ENCODE measurements at regions not wholly inside any gene's neighbourhood (a gene's known extent, or its start where the extent isn't known, plus 50 kb on each side); places are given as distances from the start of the nearest gene placed in this dataset.

GRCh38 chr18:59054496-59055287 lies 85.0 kb upstream of the SEC11C start:
- Mint-ChIP-seq H3K27ac (no peak overlapping the region), H3K27me3 (peaks cover 15% of the 10 kb centered on the region), H3K4me1 (no peaks in the 10 kb centered on the region), H3K9me3 (peaks cover 0 to 2% (median 0%) of the 10 kb centered on the region in 7 donors), H3K36me3 (no peaks in the 10 kb centered on the region), H3K4me3 (no peak overlapping the region)
- DNase-seq (no peak), ATAC-seq (ENCODE audit: low read depth in 2 of 2) (no peak)
- H3K4me1 ChIP-seq (ENCODE audit: control insufficient read depth, insufficient read depth, low read length, poor library complexity, severe bottlenecking): no peaks in the 10 kb centered on the region
- no peaks in the 10 kb centered on the region for H3K36me3 ChIP-seq (ENCODE audit: control insufficient read depth, insufficient read depth, low read length)
- H3K9me3 ChIP-seq (ENCODE audit: control insufficient read depth in 2 of 2, low read length in 2 of 2): no peaks in the 10 kb centered on the region
- H3K4me3 ChIP-seq (ENCODE audit: low read depth, low read length): no peak overlapping the region
- H3K27ac ChIP-seq (ENCODE audit: insufficient read depth, low read length, poor library complexity, severe bottlenecking): no peak overlapping the region
- H3K27me3 ChIP-seq (ENCODE audit: control insufficient read depth, insufficient read depth, low read length): peaks cover 5% of the 10 kb centered on the region

GRCh38 chr18:59055345-59056032 lies 84.2 kb upstream of the SEC11C start:
- Mint-ChIP-seq H3K9me3 (peaks cover 0 to 2% (median 0%) of the 10 kb centered on the region in 7 donors), H3K4me1 (no peaks in the 10 kb centered on the region), H3K27me3 (peaks cover 10% of the 10 kb centered on the region), H3K27ac (peak overlapping the region in 1 of 3 donors; percentile 23), H3K36me3 (no peaks in the 10 kb centered on the region), H3K4me3 (no peak overlapping the region)
- DNase-seq (no peak), ATAC-seq (ENCODE audit: low read depth in 2 of 2) (no peak)
- no peaks in the 10 kb centered on the region for H3K4me1 ChIP-seq (ENCODE audit: control insufficient read depth, insufficient read depth, low read length, poor library complexity, severe bottlenecking)
- no peaks in the 10 kb centered on the region for H3K9me3 ChIP-seq (ENCODE audit: control insufficient read depth in 2 of 2, low read length in 2 of 2)
- H3K27me3 ChIP-seq (ENCODE audit: control insufficient read depth, insufficient read depth, low read length): peaks cover 2% of the 10 kb centered on the region
- no peak overlapping the region for H3K4me3 ChIP-seq (ENCODE audit: low read depth, low read length)
- H3K36me3 ChIP-seq (ENCODE audit: control insufficient read depth, insufficient read depth, low read length): no peaks in the 10 kb centered on the region
- no peak overlapping the region for H3K27ac ChIP-seq (ENCODE audit: insufficient read depth, low read length, poor library complexity, severe bottlenecking)

- H3K36me3 Mint-ChIP-seq: no peaks in the 10 kb centered on the region
- peaks cover 2% of the 10 kb centered on the region for H3K27me3 ChIP-seq (ENCODE audit: control insufficient read depth, insufficient read depth, low read length)
- no peak overlapping the region for H3K4me3 Mint-ChIP-seq
- no peak overlapping the region for H3K4me3 ChIP-seq (ENCODE audit: low read depth, low read length)
- DNase-seq: peak; percentile 20 to 62 (median 56)
- no peaks in the 10 kb centered on the region for H3K4me1 ChIP-seq (ENCODE audit: control insufficient read depth, insufficient read depth, low read length, poor library complexity, severe bottlenecking)
- no peaks in the 10 kb centered on the region for H3K4me1 Mint-ChIP-seq
- H3K9me3 ChIP-seq (ENCODE audit: control insufficient read depth in 2 of 2, low read length in 2 of 2): no peaks in the 10 kb centered on the region
- ATAC-seq (ENCODE audit: low read depth in 2 of 2): no peak
- H3K27ac Mint-ChIP-seq: no peak overlapping the region
- no peaks in the 10 kb centered on the region for H3K9me3 Mint-ChIP-seq
- H3K36me3 ChIP-seq (ENCODE audit: control insufficient read depth, insufficient read depth, low read length): no peaks in the 10 kb centered on the region
- H3K27ac ChIP-seq (ENCODE audit: insufficient read depth, low read length, poor library complexity, severe bottlenecking): no peak overlapping the region
- peaks cover 6% of the 10 kb centered on the region for H3K27me3 Mint-ChIP-seq
These were observed 82.8 kb upstream of the SEC11C start for GRCh38 chr18:59056706-59057492.

- H3K4me3 Mint-ChIP-seq: no peak overlapping the region
- ATAC-seq (ENCODE audit: low read depth in 2 of 2): no peak
- no peak overlapping the region for H3K4me3 ChIP-seq (ENCODE audit: low read depth, low read length)
- H3K27me3 ChIP-seq (ENCODE audit: control insufficient read depth, insufficient read depth, low read length): peaks cover 2% of the 10 kb centered on the region
- H3K27me3 Mint-ChIP-seq: peaks cover 12% of the 10 kb centered on the region
- no peaks in the 10 kb centered on the region for H3K9me3 Mint-ChIP-seq
- H3K36me3 ChIP-seq (ENCODE audit: control insufficient read depth, insufficient read depth, low read length): no peaks in the 10 kb centered on the region
- no peaks in the 10 kb centered on the region for H3K4me1 Mint-ChIP-seq
- H3K27ac ChIP-seq (ENCODE audit: insufficient read depth, low read length, poor library complexity, severe bottlenecking): no peak overlapping the region
- H3K36me3 Mint-ChIP-seq: no peaks in the 10 kb centered on the region
- H3K27ac Mint-ChIP-seq: no peak overlapping the region
- no peaks in the 10 kb centered on the region for H3K9me3 ChIP-seq (ENCODE audit: control insufficient read depth in 2 of 2, low read length in 2 of 2)
- H3K4me1 ChIP-seq (ENCODE audit: control insufficient read depth, insufficient read depth, low read length, poor library complexity, severe bottlenecking): no peaks in the 10 kb centered on the region
- no peak for DNase-seq
These were observed 82.2 kb upstream of the SEC11C start for GRCh38 chr18:59057493-59057795.

GRCh38 chr18:59057969-59058368 lies 81.7 kb upstream of the SEC11C start:
- H3K4me1 ChIP-seq (ENCODE audit: control insufficient read depth, insufficient read depth, low read length, poor library complexity, severe bottlenecking): no peaks in the 10 kb centered on the region
- ATAC-seq (ENCODE audit: low read depth in 2 of 2): no peak
- H3K27me3 ChIP-seq (ENCODE audit: control insufficient read depth, insufficient read depth, low read length): peaks cover 2% of the 10 kb centered on the region
- no peaks in the 10 kb centered on the region for H3K9me3 Mint-ChIP-seq
- no peaks in the 10 kb centered on the region for H3K4me1 Mint-ChIP-seq
- no peak overlapping the region for H3K27ac ChIP-seq (ENCODE audit: insufficient read depth, low read length, poor library complexity, severe bottlenecking)
- H3K36me3 ChIP-seq (ENCODE audit: control insufficient read depth, insufficient read depth, low read length): no peaks in the 10 kb centered on the region
- no peak overlapping the region for H3K27ac Mint-ChIP-seq
- H3K4me3 Mint-ChIP-seq: no peak overlapping the region
- no peaks in the 10 kb centered on the region for H3K9me3 ChIP-seq (ENCODE audit: control insufficient read depth in 2 of 2, low read length in 2 of 2)
- no peaks in the 10 kb centered on the region for H3K36me3 Mint-ChIP-seq
- no peak overlapping the region for H3K4me3 ChIP-seq (ENCODE audit: low read depth, low read length)
- H3K27me3 Mint-ChIP-seq: peaks cover 14% of the 10 kb centered on the region
- DNase-seq: no peak

GRCh38 chr18:59059140-59059539 lies 80.5 kb upstream of the SEC11C start:
- peaks cover 14% of the 10 kb centered on the region for H3K27me3 Mint-ChIP-seq
- no peaks in the 10 kb centered on the region for H3K9me3 ChIP-seq (ENCODE audit: control insufficient read depth in 2 of 2, low read length in 2 of 2)
- peaks cover 5% of the 10 kb centered on the region for H3K27me3 ChIP-seq (ENCODE audit: control insufficient read depth, insufficient read depth, low read length)
- H3K27ac Mint-ChIP-seq: no peak overlapping the region
- no peaks in the 10 kb centered on the region for H3K36me3 ChIP-seq (ENCODE audit: control insufficient read depth, insufficient read depth, low read length)
- no peaks in the 10 kb centered on the region for H3K4me1 ChIP-seq (ENCODE audit: control insufficient read depth, insufficient read depth, low read length, poor library complexity, severe bottlenecking)
- no peaks in the 10 kb centered on the region for H3K36me3 Mint-ChIP-seq
- ATAC-seq (ENCODE audit: low read depth in 2 of 2) (no peak), DNase-seq (no peak)
- peaks cover 0 to 4% (median 0%) of the 10 kb centered on the region in 4 donors for H3K4me1 Mint-ChIP-seq
- H3K9me3 Mint-ChIP-seq: no peaks in the 10 kb centered on the region
- no peak overlapping the region for H3K4me3 ChIP-seq (ENCODE audit: low read depth, low read length)
- no peak overlapping the region for H3K4me3 Mint-ChIP-seq
- H3K27ac ChIP-seq (ENCODE audit: insufficient read depth, low read length, poor library complexity, severe bottlenecking): no peak overlapping the region

GRCh38 chr18:59060551-59060950 lies 79.1 kb upstream of the SEC11C start:
- H3K9me3 Mint-ChIP-seq: no peaks in the 10 kb centered on the region
- no peak for DNase-seq
- Histone ChIP-seq H3K27me3 (ENCODE audit: control insufficient read depth, insufficient read depth, low read length) (peaks cover 7% of the 10 kb centered on the region), H3K36me3 (ENCODE audit: control insufficient read depth, insufficient read depth, low read length) (no peaks in the 10 kb centered on the region), H3K4me3 (ENCODE audit: low read depth, low read length) (no peak overlapping the region), H3K27ac (ENCODE audit: insufficient read depth, low read length, poor library complexity, severe bottlenecking) (no peak overlapping the region), H3K9me3 (ENCODE audit: control insufficient read depth in 2 of 2, low read length in 2 of 2) (no peaks in the 10 kb centered on the region), H3K4me1 (ENCODE audit: control insufficient read depth, insufficient read depth, low read length, poor library complexity, severe bottlenecking) (no peaks in the 10 kb centered on the region)
- peak overlapping the region in 1 of 3 donors; percentile 44 for H3K27ac Mint-ChIP-seq
- H3K27me3 Mint-ChIP-seq: peaks cover 23% of the 10 kb centered on the region
- H3K4me3 Mint-ChIP-seq: no peak overlapping the region
- no peaks in the 10 kb centered on the region for H3K36me3 Mint-ChIP-seq
- peak in 1 of 2 donors; percentile 28 for ATAC-seq (ENCODE audit: low read depth in 2 of 2)
- H3K4me1 Mint-ChIP-seq: peaks cover 0 to 4% (median 0%) of the 10 kb centered on the region in 4 donors
